ENCODE measurements at regions not wholly inside any gene's neighbourhood (a gene's known extent, or its start where the extent isn't known, plus 50 kb on each side); places are given as distances from the start of the nearest gene placed in this dataset.

DNA sequence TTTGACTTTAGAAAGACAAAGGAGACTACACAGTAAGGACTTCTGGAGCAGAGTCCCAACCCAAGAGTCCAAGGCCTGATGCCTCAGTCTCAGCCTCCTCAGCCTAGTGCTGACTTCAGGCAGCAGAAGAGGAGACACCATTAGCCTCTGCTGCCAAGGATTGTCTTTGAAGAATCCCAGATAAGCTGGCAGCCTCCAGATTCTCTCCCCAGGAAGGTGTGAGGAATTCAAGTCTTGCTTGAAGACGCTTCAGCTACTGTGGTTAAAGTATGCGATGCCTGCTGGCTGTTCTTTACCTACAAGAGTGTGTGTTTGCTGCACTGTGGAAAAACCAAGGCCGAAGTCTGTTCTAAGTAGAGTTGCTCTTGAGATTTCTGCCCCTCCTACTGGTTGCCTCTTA is 215.9 kb upstream of the TCF21 start:
- TF ChIP-seq, protein P1, sequence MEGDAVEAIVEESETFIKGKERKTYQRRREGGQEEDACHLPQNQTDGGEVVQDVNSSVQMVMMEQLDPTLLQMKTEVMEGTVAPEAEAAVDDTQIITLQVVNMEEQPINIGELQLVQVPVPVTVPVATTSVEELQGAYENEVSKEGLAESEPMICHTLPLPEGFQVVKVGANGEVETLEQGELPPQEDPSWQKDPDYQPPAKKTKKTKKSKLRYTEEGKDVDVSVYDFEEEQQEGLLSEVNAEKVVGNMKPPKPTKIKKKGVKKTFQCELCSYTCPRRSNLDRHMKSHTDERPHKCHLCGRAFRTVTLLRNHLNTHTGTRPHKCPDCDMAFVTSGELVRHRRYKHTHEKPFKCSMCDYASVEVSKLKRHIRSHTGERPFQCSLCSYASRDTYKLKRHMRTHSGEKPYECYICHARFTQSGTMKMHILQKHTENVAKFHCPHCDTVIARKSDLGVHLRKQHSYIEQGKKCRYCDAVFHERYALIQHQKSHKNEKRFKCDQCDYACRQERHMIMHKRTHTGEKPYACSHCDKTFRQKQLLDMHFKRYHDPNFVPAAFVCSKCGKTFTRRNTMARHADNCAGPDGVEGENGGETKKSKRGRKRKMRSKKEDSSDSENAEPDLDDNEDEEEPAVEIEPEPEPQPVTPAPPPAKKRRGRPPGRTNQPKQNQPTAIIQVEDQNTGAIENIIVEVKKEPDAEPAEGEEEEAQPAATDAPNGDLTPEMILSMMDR (IDR thresholded peaks at IDR 0.05): no peak
- intact Hi-C loops (cut with DNase I): no loop called here
- DNase-seq: no peak
- Histone ChIP-seq H3K4me3 (no peak overlapping the region), H3K9me3 (no peaks in the 10 kb centered on the region), H3K36me3 (no peaks in the 10 kb centered on the region), H3K27me3 (no peaks in the 10 kb centered on the region), H3K4me1 (no peaks in the 10 kb centered on the region), H3K27ac (no peak overlapping the region)
- ATAC-seq: no peak

DNA sequence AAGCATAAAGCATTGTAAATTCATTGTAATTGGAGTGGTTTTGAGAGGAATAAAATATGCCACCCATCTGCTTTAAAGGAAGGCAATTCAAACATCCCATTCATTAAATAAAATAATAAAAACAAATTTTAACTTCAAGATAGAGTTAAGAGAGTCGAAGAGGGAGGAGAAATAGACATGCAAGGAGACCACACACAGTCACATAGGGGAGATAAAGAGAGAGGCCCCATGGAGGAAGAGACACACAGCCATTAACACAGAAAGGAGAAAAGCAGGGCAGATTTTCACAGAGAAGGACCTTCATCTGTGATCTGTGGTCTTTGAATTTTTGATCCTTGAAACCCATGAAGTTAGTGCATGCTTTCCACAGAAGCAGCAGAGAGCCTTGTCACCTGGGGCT is 214.3 kb upstream of the TCF21 start:
- ATAC-seq (no peak), DNase-seq (no peak)
- intact Hi-C loops (cut with DNase I): no loop called here
- no peak overlapping the region for H3K27ac ChIP-seq
- no peaks in the 10 kb centered on the region for H3K4me1 ChIP-seq
- no peaks in the 10 kb centered on the region for H3K27me3 ChIP-seq
- no peaks in the 10 kb centered on the region for H3K36me3 ChIP-seq
- H3K9me3 ChIP-seq: no peaks in the 10 kb centered on the region
- no peak overlapping the region for H3K4me3 ChIP-seq
- TF ChIP-seq, protein P1 (IDR thresholded peaks at IDR 0.05): no peak

DNA sequence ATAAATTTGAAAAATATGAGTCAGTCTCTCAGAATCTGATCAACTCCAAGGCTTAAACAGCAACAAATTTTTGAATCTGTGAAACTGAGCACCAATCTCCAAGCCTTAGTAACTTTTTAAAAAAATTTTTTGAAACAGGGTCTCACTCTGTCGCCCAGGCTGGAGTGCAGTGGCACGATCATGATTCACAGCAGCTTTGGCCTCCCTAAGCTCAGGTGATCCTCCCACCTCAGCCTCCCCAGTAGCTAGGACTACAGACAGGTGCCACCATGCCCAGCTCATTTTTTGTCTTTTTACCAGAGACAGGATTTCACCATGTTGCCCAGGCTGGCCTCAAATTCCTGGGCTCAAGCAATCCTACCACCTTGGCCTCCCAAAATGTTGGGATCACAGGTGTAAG is 207.9 kb upstream of the TCF21 start:
- ATAC-seq (no peak), DNase-seq (no peak)
- intact Hi-C loops (cut with DNase I): no loop called here
- no peak overlapping the region for H3K27ac ChIP-seq
- no peak overlapping the region for H3K4me3 ChIP-seq
- H3K9me3 ChIP-seq: no peaks in the 10 kb centered on the region
- TF ChIP-seq, protein P1 (IDR thresholded peaks at IDR 0.05): no peak
- H3K36me3 ChIP-seq: no peaks in the 10 kb centered on the region
- H3K4me1 ChIP-seq: no peaks in the 10 kb centered on the region
- no peaks in the 10 kb centered on the region for H3K27me3 ChIP-seq

DNA sequence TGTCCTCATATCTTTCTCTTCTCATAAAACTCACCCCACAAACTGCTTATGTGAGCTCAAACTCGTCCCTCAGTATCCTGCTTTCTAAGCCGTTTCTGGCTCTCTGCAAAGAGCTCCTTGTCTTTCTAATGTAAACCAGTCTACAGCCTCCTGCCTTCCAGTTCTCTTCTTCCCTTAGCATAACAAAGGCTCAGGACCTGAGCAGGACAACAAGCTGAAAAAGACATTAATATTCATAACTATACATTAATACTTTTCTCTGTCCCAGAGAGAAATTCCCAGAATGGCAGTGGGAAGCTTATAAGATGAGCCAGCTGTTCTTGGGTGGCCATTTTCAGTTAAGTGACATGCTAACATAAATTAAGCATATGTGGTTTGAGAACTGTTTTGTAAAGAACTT is 207.0 kb upstream of the TCF21 start:
- TF ChIP-seq, protein P1 (IDR thresholded peaks at IDR 0.05): no peak
- Histone ChIP-seq H3K4me1 (no peaks in the 10 kb centered on the region), H3K27me3 (no peaks in the 10 kb centered on the region), H3K4me3 (no peak overlapping the region), H3K9me3 (no peaks in the 10 kb centered on the region), H3K36me3 (no peaks in the 10 kb centered on the region), H3K27ac (no peak overlapping the region)
- intact Hi-C loops (cut with DNase I): no loop called here
- no peak for DNase-seq
- ATAC-seq: no peak

DNA sequence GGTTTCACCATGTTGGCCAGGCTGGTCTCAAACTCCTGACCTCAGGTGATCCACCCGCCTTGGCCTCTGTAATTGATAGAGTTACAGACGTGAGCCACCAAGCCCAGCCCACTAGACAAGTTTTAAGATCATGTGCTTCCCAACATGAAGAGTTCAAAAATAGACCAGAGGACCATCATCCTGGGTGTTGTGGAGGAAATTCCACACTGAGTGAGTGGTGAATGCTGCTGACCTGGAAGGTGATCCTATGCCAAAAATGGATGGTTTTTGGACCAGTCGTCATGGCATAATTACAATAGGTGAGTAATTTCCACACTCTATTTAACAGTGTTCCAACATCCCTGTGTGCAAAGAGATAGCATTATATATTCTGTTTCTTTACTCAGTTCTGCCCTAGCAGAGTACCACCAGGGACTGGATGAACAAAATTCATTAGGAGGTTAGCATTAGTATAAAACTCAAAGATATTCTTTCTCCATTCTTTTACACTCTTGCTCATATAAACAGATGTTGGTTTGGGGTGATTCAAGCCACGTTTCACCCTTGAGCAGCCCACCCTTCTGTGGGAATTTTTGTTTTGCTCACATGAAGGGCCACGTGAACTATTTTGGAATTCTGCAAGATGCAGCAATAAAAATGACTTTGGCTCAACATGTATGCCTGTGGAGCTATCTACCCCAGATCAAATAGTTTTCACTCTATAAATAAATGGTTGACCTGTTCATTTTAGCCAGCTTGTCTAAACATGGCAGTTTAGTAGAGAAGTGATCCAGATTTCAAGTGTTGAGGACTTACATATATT is 206.2 kb upstream of the TCF21 start:
- Histone ChIP-seq H3K4me1 (no peaks in the 10 kb centered on the region), H3K4me3 (no peak overlapping the region), H3K9me3 (no peaks in the 10 kb centered on the region), H3K27me3 (no peaks in the 10 kb centered on the region), H3K36me3 (no peaks in the 10 kb centered on the region), H3K27ac (no peak overlapping the region)
- peak in 2 of 4 donors; percentile 47 to 49 for DNase-seq
- intact Hi-C loops (cut with DNase I): no loop called here
- no peak for ATAC-seq
- TF ChIP-seq, protein P1 (IDR thresholded peaks at IDR 0.05): no peak
